ENCODE measurements at regions not wholly inside any gene's neighbourhood (a gene's known extent, or its start where the extent isn't known, plus 50 kb on each side); places are given as distances from the start of the nearest gene placed in this dataset.

GRCh38 chr6:92848459-92848858 lies 570.9 kb downstream of the EPHA7 start:
- WGBS, 2 donors: 80 to 87% methylated on average over 4 of the region's 4 CpGs
- no peak for DNase-seq
- ATAC-seq (ENCODE audit: low FRiP score in 2 of 2): no peak

GRCh38 chr6:92847988-92848387 lies 571.4 kb downstream of the EPHA7 start:
- H3K4me1 ChIP-seq: no peaks in the 10 kb centered on the region
- H3K9me3 ChIP-seq: no peaks in the 10 kb centered on the region
- ATAC-seq (ENCODE audit: low FRiP score in 2 of 2) (no peak), DNase-seq (no peak)
- H3K27me3 ChIP-seq: no peaks in the 10 kb centered on the region
- TF ChIP-seq POLR2AphosphoS5 (IDR thresholded peaks at IDR 0.05) (no peak), EP300 (IDR thresholded peaks at IDR 0.05) (no peak), CTCF (IDR thresholded peaks at IDR 0.05) (no peak), POLR2A (IDR thresholded peaks at IDR 0.05) (no peak)
- H3K4me3 ChIP-seq: no peak overlapping the region
- no peaks in the 10 kb centered on the region for H3K36me3 ChIP-seq
- H3K27ac ChIP-seq: no peak overlapping the region

More at GRCh38 chr6:92848459-92848858, 570.9 kb downstream of the EPHA7 start:
- no peaks in the 10 kb centered on the region for H3K36me3 ChIP-seq
- no peak overlapping the region for H3K4me3 ChIP-seq
- H3K27ac ChIP-seq: no peak overlapping the region
- no peak for TF ChIP-seq POLR2A (IDR thresholded peaks at IDR 0.05)
- TF ChIP-seq EP300 (IDR thresholded peaks at IDR 0.05): no peak
- TF ChIP-seq CTCF (IDR thresholded peaks at IDR 0.05): no peak
- TF ChIP-seq POLR2AphosphoS5 (IDR thresholded peaks at IDR 0.05): no peak
- no peaks in the 10 kb centered on the region for H3K4me1 ChIP-seq
- no peaks in the 10 kb centered on the region for H3K9me3 ChIP-seq
- no peaks in the 10 kb centered on the region for H3K27me3 ChIP-seq

GRCh38 chr6:92840246-92840930 lies 579.0 kb downstream of the EPHA7 start:
- DNase-seq (no peak), ATAC-seq (ENCODE audit: low FRiP score in 2 of 2) (no peak)
- no peaks in the 10 kb centered on the region for H3K9me3 ChIP-seq
- H3K27me3 ChIP-seq: no peaks in the 10 kb centered on the region
- H3K27ac ChIP-seq: no peak overlapping the region
- H3K36me3 ChIP-seq: no peaks in the 10 kb centered on the region
- TF ChIP-seq CTCF (IDR thresholded peaks at IDR 0.05) (no peak), POLR2A (IDR thresholded peaks at IDR 0.05) (no peak), POLR2AphosphoS5 (IDR thresholded peaks at IDR 0.05) (no peak), EP300 (IDR thresholded peaks at IDR 0.05) (no peak)
- WGBS, 2 donors: 75 to 89% methylated on average over 4 of the region's 4 CpGs
- no peak overlapping the region for H3K4me3 ChIP-seq
- H3K4me1 ChIP-seq: no peaks in the 10 kb centered on the region

- 84 to 95% methylated on average over 1 of the region's 1 CpG for WGBS, 2 donors
- no peaks in the 10 kb centered on the region for H3K27me3 ChIP-seq
- DNase-seq (no peak), ATAC-seq (ENCODE audit: low FRiP score in 2 of 2) (no peak)
- no peaks in the 10 kb centered on the region for H3K9me3 ChIP-seq
- no peaks in the 10 kb centered on the region for H3K36me3 ChIP-seq
- H3K4me1 ChIP-seq: no peaks in the 10 kb centered on the region
- TF ChIP-seq CTCF (IDR thresholded peaks at IDR 0.05) (no peak), POLR2A (IDR thresholded peaks at IDR 0.05) (no peak), EP300 (IDR thresholded peaks at IDR 0.05) (no peak), POLR2AphosphoS5 (IDR thresholded peaks at IDR 0.05) (no peak)
- no peak overlapping the region for H3K4me3 ChIP-seq
- no peak overlapping the region for H3K27ac ChIP-seq
These were observed 590.6 kb downstream of the EPHA7 start for GRCh38 chr6:92828788-92829187.

GRCh38 chr6:92827104-92827503 lies 592.3 kb downstream of the EPHA7 start:
- no peaks in the 10 kb centered on the region for H3K36me3 ChIP-seq
- no peak for ATAC-seq (ENCODE audit: low FRiP score in 2 of 2)
- no peak overlapping the region for H3K27ac ChIP-seq
- no peak overlapping the region for H3K4me3 ChIP-seq
- DNase-seq: no peak
- no peak for TF ChIP-seq POLR2A (IDR thresholded peaks at IDR 0.05)
- TF ChIP-seq CTCF (IDR thresholded peaks at IDR 0.05): no peak
- no peak for TF ChIP-seq POLR2AphosphoS5 (IDR thresholded peaks at IDR 0.05)
- TF ChIP-seq EP300 (IDR thresholded peaks at IDR 0.05): no peak
- H3K27me3 ChIP-seq: no peaks in the 10 kb centered on the region
- WGBS, 2 donors: 77 to 82% methylated on average over 2 of the region's 2 CpGs
- H3K4me1 ChIP-seq: no peaks in the 10 kb centered on the region
- no peaks in the 10 kb centered on the region for H3K9me3 ChIP-seq

Data from upper lobe of left lung (tissue), 6 donors.